Retinal pigment epithelial cell (primary cell): ENCODE measurements at regions not wholly inside any gene's neighbourhood (a gene's known extent, or its start where the extent isn't known, plus 50 kb on each side); places are given as distances from the start of the nearest gene placed in this dataset.

Experiments used
- DNase-seq: peaks from one replicate; pipeline ENCODE4 v3.0.0-alpha.2; 2010; ENCODE audit warnings: low read depth
- H3K4me3 ChIP-seq: 2 replicates; pipeline ENCODE4 v1.5.1; 2011; ENCODE audit warnings: mild to moderate bottlenecking, low read length, control low read depth, moderate library complexity
- TF ChIP-seq, protein P1 (sequence below): conservative IDR thresholded peaks from 2 replicates; pipeline ENCODE4 v1.5.1; 2011; ENCODE audit warnings: low read depth, low read length, control low read depth, inconsistent platforms

DNA sequence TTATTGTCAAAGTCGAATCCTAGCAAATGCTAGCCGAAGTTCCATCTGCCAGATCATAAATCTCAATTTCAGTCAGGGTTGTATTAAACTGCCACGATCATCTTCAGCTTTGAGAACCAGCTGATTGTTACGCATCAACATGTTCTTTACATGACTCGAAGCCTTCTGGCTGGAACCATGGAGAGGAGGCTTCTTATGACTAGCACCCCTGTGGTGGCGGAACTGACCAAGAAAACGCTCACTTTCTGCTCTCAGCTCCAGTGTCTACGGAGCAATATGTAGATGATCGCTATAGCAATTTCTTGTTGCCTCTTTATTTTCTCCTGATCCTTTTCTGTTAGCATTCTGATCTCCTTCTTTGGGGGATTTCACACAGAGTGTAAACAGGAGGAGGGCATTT, 479.4 kb upstream of the SLC35B3 start:
- DNase-seq: no peak
- TF ChIP-seq, protein P1, sequence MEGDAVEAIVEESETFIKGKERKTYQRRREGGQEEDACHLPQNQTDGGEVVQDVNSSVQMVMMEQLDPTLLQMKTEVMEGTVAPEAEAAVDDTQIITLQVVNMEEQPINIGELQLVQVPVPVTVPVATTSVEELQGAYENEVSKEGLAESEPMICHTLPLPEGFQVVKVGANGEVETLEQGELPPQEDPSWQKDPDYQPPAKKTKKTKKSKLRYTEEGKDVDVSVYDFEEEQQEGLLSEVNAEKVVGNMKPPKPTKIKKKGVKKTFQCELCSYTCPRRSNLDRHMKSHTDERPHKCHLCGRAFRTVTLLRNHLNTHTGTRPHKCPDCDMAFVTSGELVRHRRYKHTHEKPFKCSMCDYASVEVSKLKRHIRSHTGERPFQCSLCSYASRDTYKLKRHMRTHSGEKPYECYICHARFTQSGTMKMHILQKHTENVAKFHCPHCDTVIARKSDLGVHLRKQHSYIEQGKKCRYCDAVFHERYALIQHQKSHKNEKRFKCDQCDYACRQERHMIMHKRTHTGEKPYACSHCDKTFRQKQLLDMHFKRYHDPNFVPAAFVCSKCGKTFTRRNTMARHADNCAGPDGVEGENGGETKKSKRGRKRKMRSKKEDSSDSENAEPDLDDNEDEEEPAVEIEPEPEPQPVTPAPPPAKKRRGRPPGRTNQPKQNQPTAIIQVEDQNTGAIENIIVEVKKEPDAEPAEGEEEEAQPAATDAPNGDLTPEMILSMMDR: no peak
- no peak overlapping the region for H3K4me3 ChIP-seq

DNA sequence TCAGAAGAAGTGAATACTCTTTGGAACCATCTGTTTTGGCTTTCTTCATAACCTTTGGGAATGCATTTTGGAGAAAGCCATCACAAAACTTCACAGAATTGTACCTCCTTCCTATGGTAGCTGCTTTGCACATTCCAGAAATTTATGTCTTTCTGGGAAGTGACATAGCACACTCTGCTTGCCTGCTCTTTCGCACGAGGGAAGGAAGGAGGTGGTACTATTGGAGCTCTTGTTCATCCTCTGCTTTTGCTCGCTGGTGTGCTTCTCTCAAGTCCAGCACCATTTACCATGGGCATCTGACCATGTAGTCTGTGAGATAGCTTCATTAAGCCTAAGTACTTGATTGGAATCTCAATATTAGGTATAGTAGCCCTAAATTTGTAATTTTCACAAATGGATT, 473.3 kb upstream of the SLC35B3 start:
- DNase-seq: no peak
- TF ChIP-seq, protein P1: no peak
- no peak overlapping the region for H3K4me3 ChIP-seq

GRCh38 chr6:8906699-8907098, 471.4 kb upstream of the SLC35B3 start:
- no peak for DNase-seq
- no peak overlapping the region for H3K4me3 ChIP-seq
- TF ChIP-seq, protein P1: no peak

GRCh38 chr6:8905757-8906156, 470.4 kb upstream of the SLC35B3 start:
- DNase-seq: no peak
- H3K4me3 ChIP-seq: no peak overlapping the region
- TF ChIP-seq, protein P1: no peak

- no peak for DNase-seq
- TF ChIP-seq, protein P1: peak; percentile 31
- H3K4me3 ChIP-seq: no peak overlapping the region
Observed at GRCh38 chr6:8904754-8905153, 469.4 kb upstream of the SLC35B3 start.

DNA sequence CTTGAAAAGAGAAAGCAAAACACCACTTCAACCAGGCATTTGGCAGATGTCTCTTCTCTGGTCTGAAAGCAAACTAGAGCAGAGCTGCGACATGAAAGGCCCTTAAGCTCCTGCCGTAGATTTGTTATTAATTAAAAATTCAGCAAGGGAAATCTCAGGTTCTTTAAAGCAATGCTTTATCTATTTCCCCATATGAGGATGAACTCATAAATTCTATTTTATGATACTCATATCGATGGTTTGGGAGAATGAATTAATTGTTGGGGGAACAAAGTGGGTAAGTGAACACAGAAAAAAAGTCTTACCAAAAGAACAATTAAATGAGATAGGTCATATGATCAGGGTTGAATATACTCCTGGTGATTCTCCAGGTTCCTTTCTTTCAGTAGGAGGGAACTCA, 464.7 kb upstream of the SLC35B3 start:
- DNase-seq: no peak
- no peak overlapping the region for H3K4me3 ChIP-seq
- TF ChIP-seq, protein P1: no peak

DNA sequence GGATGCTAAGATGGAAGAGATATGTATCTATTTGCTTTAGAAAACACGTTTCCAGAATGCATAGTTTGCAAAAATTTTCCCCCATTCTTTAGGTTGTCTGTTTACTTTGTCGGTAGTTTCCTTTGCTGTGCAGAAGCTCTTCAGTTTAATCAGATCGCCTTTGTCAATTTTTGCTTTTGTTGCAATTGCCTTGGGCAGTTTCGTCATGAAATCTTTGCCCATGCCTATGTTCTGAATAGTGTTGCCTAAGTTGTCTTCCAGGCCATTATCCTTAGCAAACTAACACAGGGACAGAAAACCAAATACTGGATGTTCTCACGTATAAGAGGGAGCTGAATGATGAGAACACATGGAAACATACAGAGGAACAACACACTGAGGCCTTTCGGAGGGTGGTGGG, 454.2 kb upstream of the SLC35B3 start:
- DNase-seq: no peak
- no peak overlapping the region for H3K4me3 ChIP-seq
- TF ChIP-seq, protein P1: no peak
